Stimulated activated CD8-positive, alpha-beta memory T cell treated with anti-CD3 and anti-CD28 coated beads, Interleukin-7, amount 100 ng/mL, for 24 hours (primary cell): ENCODE measurements at regions not wholly inside any gene's neighbourhood (a gene's known extent, or its start where the extent isn't known, plus 50 kb on each side); places are given as distances from the start of the nearest gene placed in this dataset.
"Not testable (repeated sequence)": the region's sequence is repeated elsewhere in the genome, so short reads cannot be mapped to it uniquely, and the experiment has no call there.

Experiments used
- DNase-seq: peaks from one replicate; pipeline ENCODE4 v3.0.0-alpha.2; 2020; ENCODE audit warnings: low read depth

- DNase-seq, result no peak
Measured at GRCh38 chr3:177676947-177677587, 479.8 kb upstream of the TBL1XR1 start.

GRCh38 chr3:177679568-177680471 is 482.5 kb upstream of the TBL1XR1 start:
- no peak for DNase-seq

- no peak for DNase-seq
Measured at GRCh38 chr3:177680472-177680821, 483.2 kb upstream of the TBL1XR1 start.

- DNase-seq, result no peak
Measured at GRCh38 chr3:177681156-177681555, 483.9 kb upstream of the TBL1XR1 start.

- no peak for DNase-seq
Measured at GRCh38 chr3:177681852-177682251, 484.6 kb upstream of the TBL1XR1 start.

GRCh38 chr3:177683586-177683985 is 486.3 kb upstream of the TBL1XR1 start:
- DNase-seq, result no peak

GRCh38 chr3:177686671-177687070 is 489.4 kb upstream of the TBL1XR1 start:
- DNase-seq, result no peak

GRCh38 chr3:177687291-177687690 is 490.0 kb upstream of the TBL1XR1 start:
- DNase-seq, result no peak

- DNase-seq, result no peak
Measured at GRCh38 chr3:177688152-177688551, 490.9 kb upstream of the TBL1XR1 start.

GRCh38 chr3:177689077-177689476 is 491.8 kb upstream of the TBL1XR1 start:
- DNase-seq, result no peak

- no peak for DNase-seq
Measured at GRCh38 chr3:177689869-177690268, 492.6 kb upstream of the TBL1XR1 start.

GRCh38 chr3:177690306-177690705 is 493.0 kb upstream of the TBL1XR1 start:
- DNase-seq, result no peak

GRCh38 chr3:177692304-177692975 is 495.2 kb upstream of the TBL1XR1 start:
- DNase-seq, result no peak

- no peak for DNase-seq
Measured at GRCh38 chr3:177693616-177694264, 496.5 kb upstream of the TBL1XR1 start.

GRCh38 chr3:177694316-177694715 is 497.0 kb upstream of the TBL1XR1 start:
- DNase-seq, result no peak

GRCh38 chr3:177694951-177695350 is 497.7 kb upstream of the TBL1XR1 start:
- no peak for DNase-seq

- no peak for DNase-seq
Measured at GRCh38 chr3:177700117-177700516, 502.8 kb upstream of the TBL1XR1 start.

GRCh38 chr3:177703788-177704187 is 506.5 kb upstream of the TBL1XR1 start:
- no peak for DNase-seq

- DNase-seq, result no peak
Measured at GRCh38 chr3:177705976-177706823, 508.9 kb upstream of the TBL1XR1 start.

- not testable (repeated sequence) for DNase-seq
Measured at GRCh38 chr3:177709470-177709869, 512.2 kb upstream of the TBL1XR1 start.

GRCh38 chr3:177710506-177710905 is 513.2 kb upstream of the TBL1XR1 start:
- DNase-seq, result no peak
